CD4-positive, alpha-beta T cell treated with Interleukin-10 for 1 hour (primary cell): ENCODE measurements at regions not wholly inside any gene's neighbourhood (a gene's known extent, or its start where the extent isn't known, plus 50 kb on each side); places are given as distances from the start of the nearest gene placed in this dataset.
"Not testable (repeated sequence)": the region's sequence is repeated elsewhere in the genome, so short reads cannot be mapped to it uniquely, and the experiment has no call there.

Experiments
- DNase-seq: peaks from one replicate; pipeline ENCODE4 v3.0.0-alpha.2; 2020

DNA sequence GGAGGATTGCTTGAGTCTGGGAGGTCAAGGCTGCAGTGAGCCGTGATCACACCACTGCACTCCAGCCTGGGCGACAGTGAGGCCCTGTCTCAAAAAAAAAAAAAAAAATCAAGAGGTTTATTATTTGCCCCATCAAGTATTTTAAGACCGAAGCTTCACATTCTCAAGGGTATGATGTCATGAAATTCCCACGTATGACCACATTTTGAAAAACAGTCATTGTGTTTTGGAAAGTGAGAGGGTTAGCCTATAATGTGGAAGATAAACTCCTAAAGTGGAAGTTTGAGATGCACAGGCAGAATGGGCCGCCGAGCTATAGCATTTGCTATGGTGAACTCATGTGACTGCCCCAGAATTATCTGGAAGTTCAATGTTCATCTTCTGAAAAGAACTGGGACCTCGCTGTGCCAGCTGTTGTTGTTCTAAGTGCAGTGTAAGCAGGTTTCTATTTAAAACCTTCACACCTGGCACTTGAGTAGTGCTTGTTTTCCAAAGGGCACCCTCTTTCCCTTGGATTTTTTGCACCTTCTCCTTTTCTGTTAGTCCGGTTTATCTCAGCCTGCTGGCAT is 96.9 kb upstream of the SLC25A33 start:
- no peak for DNase-seq

- no peak for DNase-seq
Measured at GRCh38 chr1:9442986-9443385, 96.3 kb upstream of the SLC25A33 start.

- DNase-seq = no peak
Measured at GRCh38 chr1:9443913-9444445, 95.3 kb upstream of the SLC25A33 start.

- no peak for DNase-seq
Measured at GRCh38 chr1:9444532-9444931, 94.7 kb upstream of the SLC25A33 start.

DNA sequence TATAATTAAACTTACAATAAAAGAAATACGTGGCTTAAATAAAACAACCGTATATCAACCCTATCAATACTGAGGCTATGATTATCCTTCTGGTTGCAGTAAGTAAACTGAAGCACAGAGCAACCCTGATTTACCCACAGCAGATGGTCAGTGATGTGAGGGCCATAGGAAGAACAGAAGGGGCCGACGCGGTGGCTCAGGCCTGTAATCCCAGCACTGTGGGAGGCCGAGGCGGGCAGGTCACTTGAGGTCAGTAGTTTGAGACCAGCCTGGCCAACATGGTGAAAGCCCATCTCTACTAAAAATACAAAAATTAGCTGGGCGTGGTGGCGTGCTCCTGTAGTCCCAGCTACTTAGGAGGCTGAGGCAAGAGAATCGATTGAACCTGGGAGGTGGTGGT is 94.2 kb upstream of the SLC25A33 start:
- not testable (repeated sequence) for DNase-seq

GRCh38 chr1:9447215-9447960 is 91.9 kb upstream of the SLC25A33 start:
- DNase-seq = no peak

DNA sequence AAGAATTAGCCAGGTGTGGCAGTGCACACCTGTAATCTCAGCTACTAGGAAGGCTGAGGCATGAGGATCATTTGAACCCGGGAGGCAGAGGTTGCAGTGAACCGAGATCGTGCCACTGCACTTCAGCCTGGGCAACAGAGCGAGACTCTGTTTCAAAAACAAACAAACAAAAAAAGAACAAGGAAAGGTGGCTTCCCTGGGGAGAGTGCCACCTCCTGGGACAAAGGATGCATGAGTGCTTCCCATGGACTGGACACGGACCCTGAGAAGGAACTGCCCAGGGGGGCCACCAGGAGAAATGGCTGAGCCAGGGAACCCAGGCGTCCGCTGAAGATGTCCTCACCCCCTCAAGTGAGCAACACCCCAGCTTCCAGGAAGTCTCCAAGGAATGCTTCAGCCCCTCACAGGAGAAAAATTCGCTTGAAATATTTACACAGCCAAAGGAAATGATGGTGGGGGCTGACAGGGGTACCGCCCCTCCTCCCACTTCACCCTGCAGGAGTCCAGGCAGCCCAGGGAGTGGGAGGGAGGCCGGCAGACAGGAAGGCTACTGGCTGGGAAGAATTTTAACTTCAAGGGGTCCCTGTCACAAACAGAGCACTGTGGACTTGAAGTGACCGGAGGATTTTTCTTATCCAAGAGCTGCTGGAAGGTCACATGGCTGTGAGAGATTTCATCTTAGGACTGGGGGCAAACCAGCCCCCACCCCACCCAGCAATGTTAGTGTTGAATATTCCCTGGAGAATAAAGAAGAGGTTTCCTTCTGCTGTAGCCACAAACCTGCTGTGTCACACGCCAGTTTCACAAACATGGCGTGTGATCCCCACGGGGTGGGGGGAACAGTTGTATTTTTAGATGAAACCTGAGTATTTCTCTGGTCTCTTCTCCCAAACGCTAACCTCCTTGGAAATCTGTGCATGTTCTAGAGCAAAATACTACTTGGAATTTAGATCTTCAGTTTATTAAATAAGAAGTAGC is 90.8 kb upstream of the SLC25A33 start:
- no peak for DNase-seq

DNA sequence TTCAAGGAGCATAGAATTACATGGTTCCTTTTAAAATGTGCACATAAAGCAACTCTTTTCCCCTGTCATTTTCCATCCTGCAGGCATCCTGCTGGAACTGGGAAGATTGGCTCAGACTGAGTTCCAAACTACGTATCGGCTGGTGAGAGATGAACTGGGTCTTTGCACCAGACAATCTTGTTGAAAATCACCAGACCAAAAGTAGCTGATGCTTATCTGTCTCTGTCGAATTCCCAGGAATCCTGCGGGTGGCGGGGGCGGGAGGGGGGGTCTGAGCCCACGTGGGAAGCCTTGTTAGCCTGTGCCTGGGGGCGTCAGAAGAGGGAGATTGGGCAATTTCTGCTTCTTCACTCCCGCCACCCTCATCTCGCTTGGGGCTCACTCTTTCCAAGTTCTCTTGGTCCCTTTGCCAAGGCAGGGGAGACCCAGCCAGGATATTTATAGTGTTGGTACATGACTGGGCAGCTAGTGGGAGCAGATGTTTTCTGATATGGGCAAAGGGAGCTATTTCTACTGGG is 90.1 kb upstream of the SLC25A33 start:
- DNase-seq = no peak

DNA sequence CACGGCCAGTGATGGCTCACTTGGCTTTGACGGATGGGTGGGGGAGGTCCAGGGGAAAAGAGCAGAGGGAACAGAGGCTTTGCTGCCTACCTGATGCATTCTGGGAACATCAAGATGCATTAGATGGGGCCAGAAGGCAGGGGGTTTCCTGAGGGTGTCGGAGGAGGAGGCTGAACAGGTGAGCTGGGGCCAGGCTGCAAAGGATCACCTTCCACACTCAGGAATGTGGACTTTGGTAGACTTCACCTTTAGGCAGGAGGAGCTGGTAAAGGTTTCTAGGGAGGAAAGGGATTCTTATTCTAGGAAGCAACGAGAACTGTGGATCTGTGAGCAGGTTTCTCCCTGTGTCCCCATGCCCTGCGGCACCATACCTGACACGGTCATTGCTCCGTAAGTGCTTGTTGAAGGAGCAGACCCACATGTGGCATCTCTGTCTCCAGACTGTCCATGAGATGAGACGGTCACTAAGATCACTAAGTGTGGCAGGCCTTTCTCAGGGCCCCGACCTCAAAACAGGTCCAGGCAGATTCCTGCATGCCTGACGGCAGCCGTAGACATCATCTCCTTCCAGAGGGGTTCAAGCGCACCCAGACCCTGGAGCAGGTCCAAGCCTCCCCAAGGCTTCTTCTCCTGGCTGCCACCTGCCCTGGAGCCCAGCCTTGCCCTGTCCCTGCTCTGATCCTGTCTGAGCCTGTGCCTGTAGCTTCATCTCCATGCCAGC is 89.1 kb upstream of the SLC25A33 start:
- DNase-seq = no peak

- DNase-seq = no peak
Measured at GRCh38 chr1:9451081-9451480, 88.2 kb upstream of the SLC25A33 start.

- DNase-seq = no peak
Measured at GRCh38 chr1:9452516-9453140, 86.6 kb upstream of the SLC25A33 start.

- no peak for DNase-seq
Measured at GRCh38 chr1:9453375-9453774, 85.9 kb upstream of the SLC25A33 start.

- DNase-seq = no peak
Measured at GRCh38 chr1:9453779-9454418, 85.4 kb upstream of the SLC25A33 start.

- DNase-seq = no peak
Measured at GRCh38 chr1:9454494-9455066, 84.7 kb upstream of the SLC25A33 start.

DNA sequence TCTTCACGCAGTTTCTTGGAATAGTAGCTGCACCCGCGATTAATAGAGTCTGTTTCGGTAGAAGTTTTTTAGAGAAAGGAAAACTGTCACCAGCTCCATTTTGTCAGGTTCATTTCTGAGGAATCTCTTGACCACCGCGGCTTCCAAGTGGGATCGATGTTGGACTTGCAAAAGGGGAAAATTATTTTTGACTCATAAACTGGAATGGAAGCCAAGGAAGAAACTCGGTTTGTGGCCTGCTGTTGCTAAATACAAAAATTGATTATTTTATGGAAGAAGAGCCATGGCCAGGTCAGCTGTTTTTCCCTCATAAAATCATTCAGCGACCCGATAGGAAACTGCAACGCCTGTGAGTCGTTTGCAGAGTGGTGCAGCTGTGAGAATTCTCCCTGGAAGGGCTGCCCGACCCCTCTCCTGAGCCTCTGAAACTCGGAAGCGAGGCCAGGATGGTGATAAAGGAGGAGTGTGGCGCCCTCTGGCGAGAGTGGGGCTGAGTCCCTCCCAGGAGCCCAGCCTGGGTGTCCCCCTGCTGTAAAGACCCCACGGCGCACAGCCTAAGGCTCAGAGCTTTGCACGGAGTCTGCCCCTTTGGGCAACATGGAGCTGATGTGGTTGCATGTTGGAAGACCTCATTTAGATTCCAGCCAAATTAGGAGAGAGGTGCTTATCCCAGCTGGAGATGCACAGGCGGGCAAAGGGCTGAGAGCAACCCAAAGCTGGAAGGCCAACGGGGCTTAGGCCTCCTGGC is 83.6 kb upstream of the SLC25A33 start:
- DNase-seq = peak; percentile 64

GRCh38 chr1:9456833-9457232 is 82.4 kb upstream of the SLC25A33 start:
- no peak for DNase-seq

DNA sequence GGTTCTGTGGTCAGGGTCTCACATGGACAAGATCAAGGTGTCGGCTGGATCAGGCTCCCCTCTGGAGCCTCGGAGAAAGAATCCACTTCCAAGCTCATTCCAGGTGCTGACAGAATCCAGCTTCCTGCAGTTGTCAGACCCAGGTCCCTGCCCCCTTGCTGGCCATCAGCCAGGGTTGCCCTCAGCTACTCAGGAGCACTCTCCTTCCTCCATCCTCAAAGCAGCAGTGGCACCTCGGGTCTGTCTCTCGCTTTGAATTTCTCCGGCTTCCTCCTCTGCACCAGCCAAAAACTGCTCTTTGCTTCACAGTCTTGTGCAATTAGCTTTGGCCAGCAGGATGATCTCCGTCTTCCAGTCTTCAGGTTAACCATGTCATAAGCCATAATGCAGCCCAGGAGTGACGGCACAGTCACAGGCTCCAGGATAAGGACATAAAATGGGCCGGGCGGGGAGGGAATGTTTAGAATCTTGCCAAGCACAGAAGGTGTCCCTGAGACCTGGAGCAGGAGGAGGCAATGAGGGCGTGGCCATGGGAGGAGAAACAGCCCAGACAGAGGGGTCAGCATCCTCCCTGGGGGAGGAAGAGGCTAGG is 79.4 kb upstream of the SLC25A33 start:
- DNase-seq = no peak

DNA sequence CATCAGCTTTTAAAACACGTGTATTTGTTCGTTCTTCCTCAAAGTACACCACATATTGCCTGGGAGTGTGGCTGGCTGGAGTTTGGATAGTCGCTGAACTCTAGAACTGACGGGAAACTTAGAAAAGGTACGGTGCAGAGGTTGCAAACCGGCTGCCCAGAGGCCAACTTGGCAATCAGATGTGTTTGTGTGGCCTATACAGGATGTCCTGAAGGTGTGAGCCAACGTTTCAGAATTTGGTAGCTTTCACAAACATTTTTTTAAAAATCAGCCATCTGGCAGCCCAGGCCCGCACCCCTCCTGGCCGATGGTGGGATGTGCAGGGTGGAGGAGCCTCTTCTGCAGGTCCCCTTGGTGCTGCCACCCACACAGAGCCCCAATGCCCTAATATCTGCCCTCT is 73.6 kb upstream of the SLC25A33 start:
- DNase-seq = no peak

DNA sequence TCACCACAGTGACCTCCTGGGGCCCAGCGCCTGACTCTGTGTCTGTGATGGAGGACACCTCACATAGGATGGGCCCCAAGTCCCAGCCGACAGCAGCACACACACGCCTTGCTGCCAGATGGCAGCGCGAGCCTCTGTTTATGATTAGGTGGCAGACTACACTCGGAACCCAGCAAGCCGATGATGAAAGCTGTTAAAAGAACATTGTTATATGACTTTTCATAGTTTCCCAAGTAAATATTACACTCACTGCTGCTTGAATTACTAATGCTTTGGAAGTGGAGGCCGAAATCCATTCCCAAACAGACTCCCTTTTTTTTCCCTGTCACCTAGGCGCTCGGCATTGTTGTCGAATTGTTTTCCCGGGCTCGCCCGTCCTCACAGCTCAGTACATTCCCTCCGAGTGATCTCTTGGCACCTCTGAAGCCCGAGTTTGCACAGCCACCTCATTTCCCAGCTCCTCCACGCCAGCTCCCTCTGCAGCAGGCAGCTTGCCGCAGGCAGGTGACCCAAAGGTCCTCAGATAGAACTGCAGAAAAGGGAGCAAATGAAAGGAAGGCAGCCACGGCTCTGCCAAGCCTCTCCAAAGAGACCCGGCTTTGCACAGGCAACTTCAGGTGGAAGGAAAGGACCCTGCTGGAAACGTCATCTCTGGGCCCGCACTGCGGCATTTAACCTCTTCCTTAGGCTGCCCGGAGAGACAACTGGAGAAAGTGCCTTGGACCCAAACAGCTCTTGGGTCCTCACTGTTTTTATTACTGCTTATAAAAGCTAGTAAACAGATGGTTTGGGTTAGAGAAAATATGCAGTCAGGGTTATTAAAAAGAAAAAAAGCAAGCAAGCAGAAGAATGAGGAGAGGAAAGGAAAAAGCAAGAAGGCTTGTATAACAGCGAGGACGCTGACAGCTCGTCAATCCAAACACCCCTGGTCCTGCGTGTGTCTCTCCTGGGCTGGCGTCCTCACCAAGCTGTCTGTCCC is 72.2 kb upstream of the SLC25A33 start:
- no peak for DNase-seq
